ENCODE measurements at regions not wholly inside any gene's neighbourhood (a gene's known extent, or its start where the extent isn't known, plus 50 kb on each side); places are given as distances from the start of the nearest gene placed in this dataset.

DNA sequence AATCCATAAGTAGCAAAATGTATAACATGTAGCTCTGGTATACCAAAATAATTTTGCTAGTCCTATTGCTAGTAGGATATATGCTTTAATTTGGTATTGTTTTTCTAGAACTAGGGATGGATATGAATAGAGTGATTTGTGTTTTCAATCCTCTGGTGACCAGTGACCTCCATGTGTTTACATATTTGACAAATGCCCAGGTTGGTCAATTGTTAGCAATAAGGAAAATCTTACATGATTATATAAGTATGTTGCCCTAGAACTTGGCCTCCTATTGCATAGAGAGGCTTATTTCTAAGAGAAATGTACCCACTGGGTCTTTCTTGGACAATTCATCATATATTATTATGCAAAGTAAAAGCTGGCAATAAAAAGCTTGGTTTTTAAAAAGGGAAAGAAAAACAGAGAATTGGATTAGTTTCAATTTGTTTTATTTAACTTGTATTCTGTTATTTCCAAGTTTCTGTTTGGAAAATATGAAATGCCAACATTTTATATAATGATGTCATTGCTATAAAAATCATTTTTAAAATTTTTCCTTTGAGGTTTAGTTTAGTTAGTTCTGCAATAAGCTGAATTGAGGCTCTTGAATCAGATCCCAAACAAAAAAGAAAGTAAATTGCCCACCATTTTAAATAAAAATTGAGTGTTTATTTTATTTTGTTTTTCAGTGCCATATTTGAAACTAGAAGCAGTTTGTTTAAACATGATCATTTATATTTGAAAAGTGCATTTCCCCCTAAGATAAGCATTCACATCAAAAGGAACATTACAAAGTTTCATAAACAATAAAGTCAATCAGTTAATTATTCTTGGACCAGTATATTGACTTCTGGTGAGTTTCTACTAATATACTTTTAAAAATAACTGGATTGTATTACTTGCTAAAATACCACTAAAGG is 210.9 kb downstream of the ZC3H11B start:
- DNase-seq (ENCODE audit: low read depth in 2 of 2): no peak

DNA sequence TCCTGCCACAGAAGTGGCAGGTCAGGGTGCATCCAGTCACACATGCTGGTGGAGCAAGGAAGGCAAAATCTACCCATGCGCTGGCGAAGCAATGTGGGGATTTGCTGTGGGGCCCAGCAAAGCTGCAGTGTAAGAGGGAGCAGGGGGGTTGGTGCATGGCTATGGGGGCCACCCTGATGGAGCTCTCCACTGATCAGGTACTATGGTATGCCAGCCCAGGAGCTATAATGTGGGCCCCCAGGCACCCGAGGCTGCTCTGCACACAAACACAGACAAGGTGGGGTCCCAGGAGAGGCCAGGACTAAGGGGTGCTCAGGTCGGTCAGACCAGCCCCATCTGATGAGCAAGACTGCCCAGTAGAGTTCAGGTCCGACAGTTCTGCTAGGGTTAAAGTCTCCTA is 213.5 kb downstream of the ZC3H11B start:
- DNase-seq (ENCODE audit: low read depth in 2 of 2): no peak

DNA sequence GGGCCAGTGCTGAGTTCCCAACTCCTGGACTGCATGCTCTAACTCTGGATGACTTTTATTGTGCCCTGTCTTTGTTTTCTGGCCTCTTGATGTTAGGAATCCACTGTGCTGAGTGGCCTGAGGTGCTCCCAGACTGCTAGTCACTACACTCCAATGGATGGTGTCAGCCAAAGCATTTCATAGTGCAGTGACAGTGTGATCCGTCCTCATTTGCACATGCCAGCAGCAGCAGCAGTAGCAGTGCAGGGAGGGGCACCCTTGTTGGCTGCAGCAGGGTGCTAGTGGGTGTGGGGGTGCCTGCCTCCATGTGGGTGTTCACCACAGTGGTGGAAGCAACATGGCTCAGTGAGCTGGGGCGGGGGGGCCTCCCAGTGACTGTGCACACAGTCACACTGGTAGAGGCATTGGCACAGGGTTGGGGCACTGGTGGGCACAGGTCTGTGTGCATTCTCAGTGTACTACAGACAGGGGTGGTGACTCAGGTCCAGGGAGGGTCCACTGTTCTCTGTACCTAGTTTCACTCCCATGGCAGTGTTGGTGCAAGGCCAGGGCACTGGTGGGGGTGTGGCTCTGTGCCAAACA is 214.0 kb downstream of the ZC3H11B start:
- no peak for DNase-seq (ENCODE audit: low read depth in 2 of 2)

DNA sequence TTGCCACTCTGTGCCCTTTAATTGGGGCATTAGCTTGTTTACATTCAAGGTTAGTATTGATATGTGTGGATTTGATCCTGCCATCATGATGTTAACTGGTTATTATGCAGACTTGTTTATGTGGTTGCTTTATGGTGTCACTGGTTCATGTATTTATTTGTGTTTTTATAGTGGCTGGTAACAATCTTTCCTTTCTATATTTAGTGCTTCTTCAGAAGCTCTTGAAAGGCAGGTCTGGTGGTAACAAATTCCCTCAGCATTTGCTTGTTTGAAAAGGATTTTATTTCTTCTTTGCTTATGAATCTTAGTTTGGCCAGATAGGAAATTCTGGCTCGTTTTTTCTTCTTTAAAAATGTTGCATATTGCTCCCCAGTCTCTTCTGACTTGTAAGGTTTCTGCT is 215.4 kb downstream of the ZC3H11B start:
- no peak for DNase-seq (ENCODE audit: low read depth in 2 of 2)

DNA sequence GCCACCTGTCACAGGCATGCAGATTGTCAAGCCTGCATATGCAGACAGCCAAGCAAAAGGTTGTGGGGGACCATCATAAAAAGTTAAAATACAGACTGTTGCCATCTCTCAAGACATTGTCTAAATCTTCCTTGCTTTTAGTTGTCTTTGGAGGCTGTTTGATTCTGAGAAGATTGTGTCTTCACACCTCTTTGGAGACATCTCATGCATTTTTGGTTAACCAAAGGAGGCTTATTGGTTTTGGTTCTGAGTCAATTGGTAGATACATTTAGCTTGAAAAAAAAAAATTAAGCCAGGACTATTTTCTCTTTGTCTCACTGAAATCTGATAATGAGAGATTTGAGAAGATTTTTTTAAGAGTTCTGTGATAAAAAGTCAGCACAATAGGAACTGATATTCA is 217.6 kb downstream of the LYPLAL1 start:
- DNase-seq (ENCODE audit: low read depth in 2 of 2): no peak

DNA sequence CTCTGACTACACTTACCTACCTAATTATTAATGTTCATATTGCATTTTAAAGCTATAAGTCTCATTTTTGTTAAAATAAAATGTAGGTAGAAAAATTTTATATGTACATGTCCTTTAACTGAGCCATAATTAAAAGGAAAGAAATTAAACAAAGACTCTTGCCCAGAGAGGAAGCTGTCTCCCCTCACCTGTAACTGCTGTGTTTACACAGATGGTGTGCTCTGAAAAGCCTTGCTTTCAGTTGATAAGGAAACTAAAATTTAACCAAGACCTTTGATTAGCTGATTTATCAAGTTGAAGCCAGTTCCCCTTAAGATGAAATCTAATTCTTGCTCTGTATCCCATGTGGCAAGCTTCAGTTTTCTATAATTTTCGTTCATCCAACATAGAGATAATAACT is 213.5 kb downstream of the LYPLAL1 start:
- DNase-seq (ENCODE audit: low read depth in 2 of 2): no peak

DNA sequence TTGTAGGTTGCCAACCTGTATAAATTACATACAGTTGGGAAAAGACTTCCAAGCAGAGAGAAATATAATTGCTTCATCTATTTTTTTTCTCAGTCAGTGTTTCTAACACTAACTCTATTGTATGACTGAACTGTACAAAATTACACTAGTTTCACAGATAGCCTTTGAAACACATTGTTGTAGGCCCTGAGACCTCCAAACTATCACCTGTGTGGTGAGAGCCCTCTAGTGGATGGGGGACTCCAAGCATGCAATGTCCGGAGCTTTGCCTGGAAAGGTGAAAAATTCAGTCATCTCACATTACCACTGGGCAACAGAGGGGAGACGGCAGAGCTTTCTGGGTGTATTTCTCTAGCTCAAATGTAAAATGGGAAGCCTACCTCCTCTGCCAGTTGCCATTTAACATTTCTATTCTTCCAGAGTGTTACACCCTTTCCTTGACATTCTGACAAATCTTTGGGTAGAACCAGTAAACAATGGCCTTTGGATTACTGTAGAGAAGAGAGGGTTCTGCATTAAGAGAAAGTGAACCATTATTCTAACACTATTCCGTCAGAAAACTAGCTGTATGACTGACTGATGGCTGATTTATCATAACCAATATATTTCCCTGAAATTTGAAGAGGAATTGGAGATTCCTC is 212.2 kb downstream of the LYPLAL1 start:
- DNase-seq (ENCODE audit: low read depth in 2 of 2): peak; percentile 29 to 32

DNA sequence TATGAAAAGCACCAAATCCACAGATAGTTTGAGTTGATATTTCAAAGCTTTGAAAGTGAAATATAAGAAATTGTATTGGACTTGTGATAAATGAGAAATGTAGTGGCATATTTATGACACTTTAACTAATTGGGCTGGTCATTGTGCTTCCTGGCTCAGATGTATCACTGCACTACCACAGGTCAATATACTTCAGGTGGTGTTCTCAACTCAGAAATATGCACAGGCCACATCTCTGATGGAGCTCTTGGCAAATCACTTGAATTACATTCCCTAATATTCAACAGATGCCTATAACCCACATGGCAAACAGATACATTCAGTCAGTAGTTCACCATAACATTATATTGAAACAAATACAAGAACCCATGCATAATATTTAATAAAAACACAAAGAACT is 209.6 kb downstream of the LYPLAL1 start:
- DNase-seq (ENCODE audit: low read depth in 2 of 2): no peak

DNA sequence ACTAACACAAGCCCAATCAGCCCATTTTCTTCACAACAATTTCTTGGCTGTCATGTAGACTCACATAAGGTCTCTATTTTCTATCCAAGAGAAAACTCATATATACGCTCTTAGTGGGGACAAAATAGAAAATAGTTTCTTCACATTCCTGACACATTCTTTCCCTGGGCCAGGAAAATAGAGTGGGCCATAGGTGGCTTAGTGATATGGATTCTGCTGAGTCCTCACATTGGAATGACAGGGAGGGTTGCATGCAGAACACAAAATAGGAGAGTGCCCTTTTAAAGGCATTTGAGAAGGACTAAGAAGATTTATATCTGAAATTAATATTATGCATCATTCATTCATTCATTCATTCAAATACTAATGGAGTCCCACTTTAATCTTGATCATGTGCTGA is 207.7 kb downstream of the LYPLAL1 start:
- DNase-seq (ENCODE audit: low read depth in 2 of 2): no peak

DNA sequence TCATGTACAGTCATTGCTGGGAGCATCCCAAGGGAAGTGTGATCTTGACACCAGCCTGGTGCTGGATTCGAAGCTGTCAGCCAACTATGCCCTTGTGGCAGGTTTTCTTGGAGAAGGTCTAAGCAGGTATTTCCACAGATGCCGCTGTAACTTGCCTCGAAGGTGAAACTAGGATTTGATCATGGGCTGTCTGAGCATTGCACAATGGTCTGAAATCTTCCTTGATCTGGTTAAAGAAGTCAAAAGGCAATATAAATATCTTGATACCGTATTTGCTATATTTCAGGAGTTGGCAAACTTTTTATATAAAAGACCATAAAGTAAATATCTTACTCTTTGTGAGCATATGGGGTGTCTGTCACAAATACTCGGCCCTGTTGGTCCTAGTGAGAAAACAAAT is 206.8 kb downstream of the LYPLAL1 start:
- no peak for DNase-seq (ENCODE audit: low read depth in 2 of 2)

DNA sequence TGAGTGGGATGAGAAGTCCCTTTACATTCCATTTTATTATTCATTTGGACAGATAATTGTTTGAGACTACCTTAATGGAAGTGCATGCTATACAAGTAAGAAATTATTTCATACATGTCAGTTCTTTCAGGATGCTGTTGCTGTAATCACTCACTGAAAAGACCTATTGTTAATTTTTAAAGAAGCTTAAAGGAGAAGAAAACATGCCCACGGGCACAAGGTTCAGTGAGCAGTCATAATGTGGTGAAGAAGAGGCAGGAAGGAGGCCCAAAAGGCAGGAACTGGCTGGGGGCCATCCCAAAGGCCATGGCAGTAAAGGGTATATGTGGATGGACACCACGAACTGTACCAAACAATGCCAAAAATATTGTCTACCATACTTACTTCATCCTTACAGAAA is 206.0 kb downstream of the LYPLAL1 start:
- no peak for DNase-seq (ENCODE audit: low read depth in 2 of 2)

DNA sequence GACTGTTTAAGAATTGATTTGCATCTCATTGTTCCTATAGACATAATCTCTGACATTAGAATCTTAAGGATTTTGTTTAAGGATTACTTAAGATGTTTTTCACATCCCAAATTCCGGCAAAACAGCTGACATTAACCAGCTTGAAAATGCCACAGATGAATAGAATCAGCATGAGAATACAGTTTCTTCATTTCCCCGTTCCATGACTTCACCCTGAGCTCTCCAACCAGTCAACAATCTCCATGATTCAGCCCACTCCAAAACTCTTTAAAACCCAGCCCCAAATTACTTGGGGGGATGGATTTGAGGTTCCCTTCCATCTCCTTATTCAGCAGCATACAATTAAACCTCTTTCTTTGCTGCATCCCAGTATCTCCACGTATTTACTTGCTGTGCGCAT is 201.0 kb downstream of the LYPLAL1 start:
- no peak for DNase-seq (ENCODE audit: low read depth in 2 of 2)

DNA sequence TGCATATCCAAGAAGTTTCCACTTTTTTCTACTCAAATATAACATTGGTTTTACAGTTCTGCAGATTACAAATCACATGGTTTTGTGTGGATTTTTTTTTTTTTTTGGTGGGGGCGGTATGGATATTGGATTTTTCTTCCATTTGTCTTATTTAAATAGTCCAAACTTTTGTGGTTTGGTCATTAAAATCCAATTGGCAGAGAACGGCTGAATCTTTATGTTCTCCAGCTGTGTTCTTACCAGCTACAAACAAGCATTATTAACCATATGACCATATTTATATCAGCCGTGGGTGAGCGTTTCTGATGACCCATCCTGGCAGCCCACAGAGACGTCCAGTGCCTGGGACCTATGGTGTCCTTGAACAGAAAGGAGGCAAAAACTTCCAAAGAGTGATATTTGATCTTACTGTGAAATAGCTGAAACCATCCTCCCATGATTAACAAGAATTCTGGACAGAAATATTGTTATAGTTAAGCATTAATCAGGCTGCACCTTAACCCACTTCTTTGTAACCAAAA is 200.4 kb downstream of the LYPLAL1 start:
- no peak for DNase-seq (ENCODE audit: low read depth in 2 of 2)

DNA sequence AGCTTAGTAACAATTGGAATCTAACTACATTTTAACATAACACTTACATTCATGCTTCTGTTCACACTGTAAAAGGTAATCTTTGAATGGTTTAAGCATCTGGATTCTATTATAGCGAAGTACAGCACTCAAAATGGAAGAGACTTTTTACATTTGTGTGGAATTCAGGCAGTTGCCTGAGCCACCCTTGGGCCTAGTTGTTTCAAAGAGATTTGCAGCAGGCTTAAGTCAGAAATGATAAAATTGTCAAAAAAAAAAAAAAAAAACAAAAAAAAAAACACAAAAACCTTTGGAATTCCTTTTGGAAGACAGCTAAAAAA is 199.9 kb downstream of the LYPLAL1 start:
- DNase-seq (ENCODE audit: low read depth in 2 of 2): peak in 1 of 2 experiments; percentile 37

DNA sequence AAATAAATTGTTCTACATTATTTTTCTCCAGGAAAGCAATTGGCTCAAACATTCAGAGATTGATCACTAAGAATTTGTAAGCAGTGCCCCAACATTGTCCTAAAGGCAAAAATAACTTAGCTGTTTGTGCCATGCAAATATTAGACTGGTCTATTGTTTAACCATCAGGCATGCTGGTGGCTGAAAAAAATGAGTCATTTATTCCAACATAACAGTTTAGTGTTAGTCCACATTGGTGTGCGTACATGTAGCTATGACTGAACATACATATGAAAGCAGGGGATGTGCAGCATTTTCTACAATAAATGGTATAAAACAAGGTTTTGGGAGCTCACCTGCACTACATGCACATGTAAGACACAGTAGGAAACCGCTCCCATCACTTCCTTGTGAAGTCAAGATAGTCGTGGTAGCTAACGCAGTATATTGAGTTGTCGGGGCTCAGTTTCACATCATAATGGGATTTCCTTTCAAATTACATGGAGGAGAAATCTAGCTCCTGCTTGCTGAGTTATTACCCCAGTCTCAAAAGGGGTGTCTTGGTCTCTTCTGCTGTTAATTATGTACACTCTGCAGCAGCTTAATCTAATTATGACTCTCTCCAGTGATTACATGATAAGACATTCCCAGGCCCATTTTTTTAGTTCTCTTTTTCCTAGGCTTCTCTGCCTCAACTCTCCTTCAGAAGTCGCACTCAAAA is 199.4 kb downstream of the LYPLAL1 start:
- peak in 1 of 2 experiments; percentile 6 for DNase-seq (ENCODE audit: low read depth in 2 of 2)

DNA sequence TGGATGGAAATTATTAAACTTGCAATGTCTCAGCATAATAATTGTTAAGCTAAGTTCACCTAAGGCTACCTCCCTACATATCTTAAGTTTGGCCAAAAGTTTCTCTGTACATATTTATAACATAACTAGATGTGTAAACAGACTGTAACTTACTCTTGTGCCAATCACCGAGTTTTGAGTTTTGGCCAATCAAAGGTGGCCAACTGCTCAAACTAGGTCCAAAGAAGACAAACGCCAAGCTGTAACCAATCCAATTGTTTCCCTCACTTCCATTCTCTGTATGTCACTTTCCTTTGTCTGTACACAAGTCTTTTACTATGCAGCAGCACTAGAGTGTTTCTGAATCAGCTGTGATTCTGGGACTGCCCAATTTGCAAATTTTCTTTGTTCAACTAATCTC is 197.8 kb downstream of the LYPLAL1 start:
- no peak for DNase-seq (ENCODE audit: low read depth in 2 of 2)

DNA sequence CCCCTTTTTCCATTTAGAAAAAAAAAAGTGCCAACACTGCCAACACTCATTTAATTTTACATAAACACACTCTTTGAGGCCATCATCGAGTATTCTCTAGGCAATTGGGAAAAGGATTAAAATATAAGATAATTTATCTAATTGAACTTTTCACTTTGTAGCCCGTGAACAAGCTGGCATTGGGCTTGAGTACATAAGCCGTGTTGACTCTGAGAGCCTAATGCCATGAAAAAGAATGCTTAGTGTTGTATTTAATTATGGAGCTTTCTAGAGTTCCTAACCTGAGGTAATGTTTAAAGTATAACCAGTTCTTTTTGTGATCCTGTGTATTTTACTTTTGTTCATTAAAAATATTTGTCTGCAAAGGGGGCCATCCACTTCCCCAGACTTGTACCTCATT is 193.8 kb downstream of the LYPLAL1 start:
- no peak for DNase-seq (ENCODE audit: low read depth in 2 of 2)

DNA sequence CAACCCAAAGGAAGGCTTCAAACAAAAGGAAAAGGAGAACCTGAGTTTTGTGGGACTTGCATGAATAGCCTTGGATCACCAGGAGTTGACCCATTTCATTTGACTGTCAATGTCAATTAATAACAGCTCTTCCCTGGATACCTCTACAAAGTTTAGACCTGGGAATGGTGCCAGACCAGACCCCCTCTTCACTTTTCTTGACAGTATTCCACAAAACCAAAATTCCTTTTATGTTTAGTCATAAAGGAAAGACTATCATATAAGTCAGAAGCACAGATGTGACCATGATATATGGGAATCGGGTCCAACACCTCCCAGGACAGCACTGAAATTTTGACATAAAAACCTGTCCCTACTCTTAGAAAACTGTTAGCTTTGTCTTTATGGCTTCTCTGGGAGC is 191.8 kb downstream of the LYPLAL1 start:
- no peak for DNase-seq (ENCODE audit: low read depth in 2 of 2)

DNA sequence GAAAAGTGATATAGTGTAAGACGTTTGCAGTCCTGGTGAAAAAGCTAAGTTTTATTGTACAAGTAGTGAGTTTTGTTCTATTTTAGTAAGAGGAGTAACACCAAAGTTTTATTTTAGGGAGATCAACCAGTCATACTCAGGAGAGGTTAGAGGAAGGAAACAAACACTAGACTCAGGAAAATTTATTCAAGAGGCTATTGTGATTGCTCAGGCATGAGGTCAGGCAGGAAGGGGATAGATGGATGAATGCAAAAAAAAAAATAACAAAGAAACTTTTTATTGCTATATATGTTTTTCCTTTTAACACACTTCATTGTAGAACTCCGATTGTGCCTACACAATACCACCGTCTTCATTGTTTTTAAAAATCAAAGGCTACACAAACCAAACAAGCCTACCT is 189.0 kb downstream of the LYPLAL1 start:
- DNase-seq (ENCODE audit: low read depth in 2 of 2): no peak

DNA sequence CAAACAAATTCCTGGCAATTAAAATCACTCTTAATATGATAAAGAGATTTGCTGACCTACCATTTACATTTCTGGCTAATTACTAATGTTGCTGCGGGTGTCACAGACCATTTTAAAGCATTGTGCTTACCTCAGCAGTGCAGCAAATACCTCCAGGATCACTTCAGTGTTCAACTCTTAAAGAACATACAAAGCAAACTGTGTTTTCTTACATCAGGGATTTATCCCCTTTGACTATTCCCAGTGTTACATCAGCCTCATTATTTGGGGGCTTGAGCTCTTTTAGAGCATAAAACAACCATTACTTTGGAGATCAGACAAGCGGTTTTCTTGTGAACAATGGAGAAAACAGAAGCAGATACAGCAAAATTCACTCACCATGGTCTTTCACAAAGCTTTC is 185.4 kb downstream of the LYPLAL1 start:
- no peak for DNase-seq (ENCODE audit: low read depth in 2 of 2)

DNA sequence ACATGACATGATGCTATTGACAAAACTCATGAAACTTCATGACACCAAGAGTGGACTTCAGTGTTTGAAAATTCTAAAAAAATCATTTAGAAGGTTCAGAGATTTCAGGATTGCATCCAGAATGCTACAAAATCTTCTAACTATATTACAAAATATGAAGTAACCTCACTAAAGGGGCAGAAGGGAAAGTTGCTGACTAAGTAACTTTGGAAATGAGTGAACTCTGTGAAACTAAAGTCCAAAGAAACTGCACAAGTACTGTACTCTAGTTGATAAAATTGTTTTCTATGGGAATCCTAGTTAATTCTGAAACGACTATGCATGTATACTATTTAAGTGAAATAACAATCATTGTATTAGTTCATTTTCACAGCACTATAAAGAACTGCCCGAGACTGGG is 184.4 kb downstream of the LYPLAL1 start:
- DNase-seq (ENCODE audit: low read depth in 2 of 2): no peak

DNA sequence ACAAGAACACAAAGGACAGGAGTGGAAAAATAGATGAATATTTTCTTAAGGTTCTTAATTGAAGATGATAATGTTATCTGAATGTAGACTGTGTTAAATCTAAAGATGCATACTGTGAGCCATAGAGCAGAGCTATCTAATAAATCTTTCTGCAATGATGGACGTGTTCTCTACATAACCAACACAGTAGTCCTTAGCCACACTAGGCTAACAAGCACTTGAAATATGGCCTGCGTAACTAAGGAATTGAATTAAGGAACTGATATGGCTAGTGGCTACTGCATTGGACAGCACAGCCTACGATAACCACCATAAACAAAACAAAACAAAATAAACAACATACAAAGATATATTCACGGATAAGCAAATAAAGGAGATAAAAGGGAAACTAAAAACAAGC is 181.3 kb downstream of the LYPLAL1 start:
- DNase-seq (ENCODE audit: low read depth in 2 of 2): no peak

Measured in fibroblast of skin of left quadriceps (primary cell).